C1 segment of cervical spinal cord (tissue), 14 donors: ENCODE measurements at regions not wholly inside any gene's neighbourhood (a gene's known extent, or its start where the extent isn't known, plus 50 kb on each side); places are given as distances from the start of the nearest gene placed in this dataset.

Experiments
- DNase-seq, 14 donors: peaks; one replicate each; lab custom pipeline; 2025; lab: John Stamatoyannopoulos, UW

DNA sequence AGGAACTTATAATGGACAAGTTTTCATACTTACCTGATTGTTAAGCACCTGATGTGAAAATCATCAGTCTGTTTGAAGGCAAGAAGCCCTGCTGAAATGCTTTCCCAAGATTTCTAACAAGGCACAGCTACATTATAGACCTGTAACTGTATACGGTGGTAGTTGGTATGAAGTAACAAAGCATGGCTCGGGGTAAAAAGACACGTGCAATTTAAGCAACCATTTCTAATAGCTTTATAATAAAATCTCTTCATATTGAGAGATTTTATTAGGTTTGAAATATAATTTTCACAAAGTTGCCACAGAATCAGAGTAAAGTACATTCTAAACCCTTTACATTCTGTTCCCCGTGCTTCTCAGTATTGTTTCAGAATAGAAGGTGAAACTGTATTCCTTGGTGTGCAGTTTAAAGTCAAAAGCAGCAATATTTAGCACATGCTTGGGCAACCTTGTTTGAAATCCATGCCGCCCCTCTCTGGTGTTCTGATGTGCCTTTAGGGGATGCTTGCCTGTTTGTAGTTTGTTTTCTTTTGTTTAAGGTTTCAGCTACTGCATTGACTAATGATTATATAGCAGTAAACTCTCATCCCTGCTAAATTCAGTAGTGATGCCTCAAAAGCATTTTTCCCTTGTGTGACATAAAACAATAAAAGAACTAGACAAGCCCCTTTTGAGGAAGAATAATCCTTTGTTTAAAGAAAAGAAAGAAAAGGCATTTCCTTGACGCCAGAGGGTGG lies 125.2 kb upstream of the OBI1 start:
- DNase-seq, result no peak

- no peak for DNase-seq
Measured at GRCh38 chr13:78780708-78781107, 121.8 kb upstream of the OBI1 start.

DNA sequence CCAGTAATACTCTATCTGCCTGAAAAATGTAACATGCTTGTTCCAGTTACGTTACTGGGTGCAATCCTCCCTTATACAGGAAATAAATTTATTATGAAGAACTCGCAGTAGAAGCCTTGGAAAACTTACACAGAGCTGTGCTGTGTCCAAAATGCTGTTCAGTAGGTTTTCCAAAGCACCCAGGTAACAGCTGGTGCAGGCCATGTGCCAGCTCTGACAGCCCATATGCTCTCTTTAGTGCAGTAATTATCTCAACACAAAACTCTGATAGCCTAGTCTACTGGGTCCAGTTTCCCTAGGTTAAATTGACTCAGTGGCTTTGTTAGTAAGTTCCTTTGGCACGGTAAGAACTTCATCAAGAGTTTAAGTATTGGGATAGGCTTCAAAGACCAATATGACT lies 120.7 kb upstream of the OBI1 start:
- DNase-seq, result no peak

DNA sequence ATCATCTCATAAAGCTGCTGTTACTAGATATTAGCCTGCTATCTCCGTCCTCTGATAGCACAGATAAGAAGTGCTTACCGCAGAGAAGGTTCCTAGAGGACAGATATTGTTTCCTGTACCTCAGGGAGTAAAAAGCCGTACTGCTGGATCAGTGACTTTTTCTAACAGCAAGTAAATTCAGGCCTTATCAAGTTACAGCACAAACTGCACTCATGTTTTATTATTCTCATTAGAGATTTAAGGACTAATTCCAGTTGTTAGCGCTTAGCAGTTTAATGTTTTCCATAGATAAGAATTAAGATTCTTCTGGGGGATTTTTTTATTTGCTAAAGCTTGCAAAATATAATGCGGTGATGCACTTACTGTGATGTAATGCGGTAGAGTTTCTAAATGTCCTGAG lies 119.0 kb upstream of the OBI1 start:
- no peak for DNase-seq

DNA sequence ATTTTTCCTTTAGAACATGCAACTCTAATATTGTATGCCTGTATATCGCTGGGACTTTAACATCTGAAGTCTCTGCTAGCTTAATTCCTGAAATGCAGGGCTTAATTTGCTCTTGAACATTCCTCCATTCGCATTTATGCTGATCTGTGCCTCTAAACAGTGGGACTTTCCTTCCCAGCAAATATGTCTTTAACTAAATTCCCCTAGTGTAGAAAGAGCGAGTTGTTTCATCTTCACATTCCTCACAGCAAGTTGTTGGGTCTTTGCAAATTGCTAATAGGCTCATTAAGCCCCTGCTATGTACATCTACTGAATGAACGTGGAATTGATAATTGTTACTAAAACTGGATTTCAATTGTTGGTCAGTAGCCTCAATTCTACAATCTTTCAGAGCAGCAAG lies 118.4 kb upstream of the OBI1 start:
- no peak for DNase-seq

DNA sequence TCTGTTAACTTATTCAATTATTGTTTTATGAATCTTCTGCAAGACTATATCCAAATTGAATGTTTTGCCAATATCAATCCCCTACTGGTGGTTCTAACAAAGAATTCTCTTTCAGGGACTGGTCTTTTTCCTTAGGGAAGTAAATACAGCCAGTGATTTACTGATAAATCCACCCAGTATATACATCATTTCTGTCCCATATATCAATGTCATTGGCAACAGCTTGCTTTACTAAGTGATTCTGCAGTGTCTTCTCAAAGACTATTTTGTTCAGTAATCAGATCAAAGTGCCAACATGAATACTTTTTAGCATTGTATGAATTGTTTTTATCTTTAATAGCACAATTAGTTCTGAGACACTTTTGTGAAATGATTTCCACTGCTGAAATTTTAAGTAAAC lies 114.0 kb upstream of the OBI1 start:
- DNase-seq, result no peak

DNA sequence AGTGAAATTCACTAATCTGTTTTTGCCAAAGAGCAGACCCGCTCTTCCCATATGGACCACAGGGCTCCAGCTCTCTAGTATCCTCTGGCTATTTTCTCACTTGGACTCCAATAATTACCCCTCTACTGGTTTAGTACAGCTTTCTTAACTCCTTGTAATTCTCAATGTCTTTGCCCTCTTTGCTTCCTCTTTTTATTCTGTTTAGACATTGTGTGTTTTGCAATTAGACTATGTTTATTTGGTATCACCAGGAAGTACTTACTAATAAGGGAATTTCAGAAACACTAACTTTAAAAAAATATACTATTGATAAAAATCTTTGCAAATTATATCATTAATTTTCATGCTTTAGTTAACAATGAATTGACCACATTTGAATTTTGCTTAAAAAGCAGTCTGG lies 111.6 kb upstream of the OBI1 start:
- DNase-seq, result no peak

- DNase-seq, result no peak
Measured at GRCh38 chr13:78768950-78769349, 110.0 kb upstream of the OBI1 start.

- DNase-seq, result no peak
Measured at GRCh38 chr13:78764665-78765064, 105.7 kb upstream of the OBI1 start.

GRCh38 chr13:78762825-78763224 lies 103.9 kb upstream of the OBI1 start:
- no peak for DNase-seq

GRCh38 chr13:78759704-78760103 lies 100.7 kb upstream of the OBI1 start:
- DNase-seq, result no peak

DNA sequence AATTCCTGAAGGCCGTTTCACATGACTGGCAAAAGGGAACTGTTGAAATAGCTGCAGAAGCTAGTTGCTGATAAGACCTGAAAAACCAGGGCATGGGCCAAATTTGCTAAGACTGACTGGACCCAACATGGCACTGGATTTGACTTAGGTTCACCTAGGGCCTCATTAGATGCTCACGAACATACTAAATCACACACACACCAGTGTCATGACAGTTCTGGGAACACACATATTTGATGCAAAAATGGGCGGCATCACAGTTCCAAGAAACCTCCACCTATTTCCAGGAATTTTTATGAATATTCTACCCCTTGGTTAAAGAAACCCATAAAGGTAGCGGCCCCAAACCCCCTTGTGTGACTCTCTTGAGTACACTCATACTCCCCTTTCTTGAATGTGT lies 99.6 kb upstream of the OBI1 start:
- no peak for DNase-seq

GRCh38 chr13:78753435-78753834 lies 94.5 kb upstream of the OBI1 start:
- DNase-seq, result no peak

DNA sequence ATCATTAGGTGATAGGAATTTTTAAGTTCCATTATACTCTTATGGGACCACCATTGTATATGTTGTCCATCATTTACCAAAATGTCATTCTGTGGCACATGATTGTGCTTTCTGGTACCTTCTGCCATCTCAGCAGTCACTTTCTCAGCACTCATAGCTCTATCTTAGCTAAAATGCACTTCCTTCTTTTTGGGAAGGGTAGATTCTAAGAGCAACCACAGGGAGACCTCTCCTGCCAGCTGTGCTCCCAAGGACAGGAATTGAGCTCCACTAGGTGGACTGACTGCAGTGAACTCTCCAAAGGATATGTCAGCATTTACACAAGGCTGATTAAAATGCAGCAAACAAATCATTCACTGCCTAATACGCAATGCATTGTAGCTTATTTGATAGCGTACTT lies 91.8 kb upstream of the OBI1 start:
- no peak for DNase-seq

DNA sequence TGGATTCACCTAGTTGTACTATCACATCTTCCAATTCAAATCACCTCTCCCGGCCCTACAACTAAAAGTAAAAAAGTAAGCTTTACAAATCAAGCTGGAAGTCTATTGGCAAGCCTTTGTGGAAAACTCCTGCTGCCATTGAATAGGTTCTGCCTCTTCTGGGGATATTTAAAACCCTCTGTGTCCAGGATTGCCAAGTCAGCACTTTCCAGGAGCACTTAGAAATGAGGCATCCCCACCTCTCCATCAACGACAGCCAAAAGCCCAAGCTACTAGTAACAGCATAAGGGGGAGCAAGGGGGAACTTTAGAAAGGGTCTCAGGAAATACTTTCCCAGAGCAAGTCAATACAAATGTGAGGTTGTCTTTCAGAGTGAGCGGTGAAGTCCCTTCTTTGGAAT lies 85.0 kb upstream of the OBI1 start:
- DNase-seq, result no peak

- DNase-seq, result no peak
Measured at GRCh38 chr13:78742659-78743058, 83.7 kb upstream of the OBI1 start.

GRCh38 chr13:78736142-78736541 lies 77.2 kb upstream of the OBI1 start:
- DNase-seq, result no peak

DNA sequence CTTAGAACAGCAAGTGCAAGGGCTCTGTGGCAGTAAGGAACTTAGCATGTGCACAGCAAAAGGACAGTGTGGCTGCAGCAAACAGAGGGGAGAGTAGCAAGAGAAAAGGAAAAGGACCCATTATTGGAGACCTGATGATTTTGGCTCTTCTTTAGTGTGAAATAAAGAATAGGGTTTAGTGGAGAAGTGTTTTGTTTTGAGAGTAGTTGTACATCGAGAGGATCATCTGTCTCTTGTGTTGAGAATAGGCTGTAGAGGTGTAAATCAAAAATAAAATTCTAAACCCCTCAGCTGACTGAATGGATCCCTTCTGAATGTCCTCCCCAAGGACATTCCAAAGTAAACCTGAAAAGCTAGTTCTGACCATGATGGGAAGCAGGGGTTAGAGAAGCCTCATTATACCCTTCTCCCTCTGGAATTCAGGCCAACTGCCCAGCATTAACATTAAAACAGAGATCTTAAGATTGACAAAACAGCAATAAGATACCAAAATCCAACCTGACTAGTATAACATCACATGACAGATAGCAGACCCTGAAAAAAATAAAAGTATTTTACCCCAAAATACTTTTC lies 73.6 kb upstream of the OBI1 start:
- no peak for DNase-seq

DNA sequence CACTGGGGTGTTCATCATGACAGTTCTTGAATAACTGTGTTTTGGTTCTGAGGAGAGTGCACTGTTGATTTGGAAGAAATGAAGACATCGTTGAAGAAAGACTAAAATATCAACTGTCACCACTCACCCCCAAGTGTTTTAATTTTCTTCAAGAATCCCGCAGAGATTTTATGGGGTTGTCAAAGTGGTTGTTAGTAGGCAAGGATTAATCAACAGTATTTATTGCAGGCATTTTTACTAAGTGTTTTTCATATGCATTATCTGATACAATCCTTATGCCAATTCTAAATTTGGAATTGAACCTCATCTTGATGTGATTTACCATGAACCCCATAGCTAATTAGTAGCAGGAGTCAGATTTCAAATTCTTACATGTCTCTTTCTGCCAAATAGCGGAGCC lies 63.7 kb upstream of the OBI1 start:
- no peak for DNase-seq

- DNase-seq, result no peak
Measured at GRCh38 chr13:78719367-78719766, 60.4 kb upstream of the OBI1 start.

DNA sequence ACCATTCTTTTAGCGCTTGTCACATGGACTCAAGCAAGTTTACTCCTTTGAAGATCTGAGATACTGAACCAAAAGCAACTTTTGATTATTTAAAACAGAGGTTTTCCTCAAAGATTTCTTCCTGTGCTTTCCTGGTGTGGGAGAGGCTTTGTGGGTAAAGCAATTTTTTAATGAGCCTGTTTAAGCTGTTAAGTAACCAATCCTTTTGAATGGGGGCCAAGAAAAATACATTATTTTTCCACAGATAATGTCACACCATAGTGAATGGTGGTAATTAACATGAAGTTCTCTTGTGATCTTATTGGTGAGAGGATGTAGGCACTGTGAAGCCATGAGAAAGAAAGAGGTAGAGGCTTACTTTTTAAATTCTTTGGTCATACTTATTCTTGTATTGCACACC lies 55.8 kb upstream of the OBI1 start:
- DNase-seq, result no peak

- no peak for DNase-seq
Measured at GRCh38 chr13:78712831-78713230, 53.9 kb upstream of the OBI1 start.

DNA sequence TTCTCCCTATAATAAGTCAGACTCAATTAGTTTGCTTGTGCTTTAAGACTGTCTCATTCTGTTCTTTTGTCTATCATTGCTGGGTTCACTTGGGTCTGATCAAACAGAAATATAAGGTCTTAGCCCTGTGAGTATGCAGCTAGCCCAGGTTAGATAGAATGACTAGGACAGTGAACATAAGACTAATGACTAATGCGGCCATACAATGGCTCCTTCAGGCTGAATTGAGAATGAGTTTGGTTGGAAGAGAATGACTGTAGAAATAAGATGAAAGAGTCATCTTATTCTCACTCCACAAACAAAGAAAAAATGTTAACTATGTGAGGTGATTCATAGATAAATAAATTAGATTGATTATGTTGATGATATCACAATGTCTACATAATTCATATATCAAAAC lies 50.1 kb upstream of the OBI1 start:
- DNase-seq, result no peak
